GM18520 (cell line): ENCODE measurements at regions not wholly inside any gene's neighbourhood (a gene's known extent, or its start where the extent isn't known, plus 50 kb on each side); places are given as distances from the start of the nearest gene placed in this dataset.

ENCODE experiments used
- ATAC-seq: cut with Tn5 transposase; IDR thresholded peaks from one replicate; pipeline ENCODE4 v1.9.1; 2021; ENCODE audit not compliant: unreplicated experiment

DNA sequence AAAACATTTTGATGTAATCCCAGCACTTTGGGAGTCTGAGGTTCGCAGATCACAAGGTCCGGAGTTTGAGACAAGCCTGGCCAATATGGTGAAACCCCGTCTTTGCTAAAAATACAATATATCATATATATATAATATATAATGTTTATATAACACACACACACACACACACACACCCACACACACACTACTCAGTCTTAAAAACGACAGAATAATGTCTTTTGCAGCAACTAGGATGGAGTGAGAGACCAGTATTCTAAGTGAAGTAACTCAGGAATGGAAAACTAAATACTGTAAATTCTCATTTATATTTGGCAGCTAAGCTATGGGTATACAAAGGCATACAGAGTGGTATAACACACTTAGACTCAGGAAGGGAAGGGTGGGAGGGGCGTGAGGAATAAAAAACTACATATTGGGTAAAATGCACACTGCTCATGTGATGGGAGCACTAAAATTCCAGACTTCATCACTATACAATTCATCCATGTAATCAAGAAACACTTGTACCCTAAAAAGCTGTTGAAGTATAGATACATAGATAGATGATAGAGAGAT, 231.2 kb upstream of the SEMA3A start:
- ATAC-seq, result no peak

- ATAC-seq, result no peak
Observed at GRCh38 chr7:84422790-84423189, 228.2 kb upstream of the SEMA3A start.

DNA sequence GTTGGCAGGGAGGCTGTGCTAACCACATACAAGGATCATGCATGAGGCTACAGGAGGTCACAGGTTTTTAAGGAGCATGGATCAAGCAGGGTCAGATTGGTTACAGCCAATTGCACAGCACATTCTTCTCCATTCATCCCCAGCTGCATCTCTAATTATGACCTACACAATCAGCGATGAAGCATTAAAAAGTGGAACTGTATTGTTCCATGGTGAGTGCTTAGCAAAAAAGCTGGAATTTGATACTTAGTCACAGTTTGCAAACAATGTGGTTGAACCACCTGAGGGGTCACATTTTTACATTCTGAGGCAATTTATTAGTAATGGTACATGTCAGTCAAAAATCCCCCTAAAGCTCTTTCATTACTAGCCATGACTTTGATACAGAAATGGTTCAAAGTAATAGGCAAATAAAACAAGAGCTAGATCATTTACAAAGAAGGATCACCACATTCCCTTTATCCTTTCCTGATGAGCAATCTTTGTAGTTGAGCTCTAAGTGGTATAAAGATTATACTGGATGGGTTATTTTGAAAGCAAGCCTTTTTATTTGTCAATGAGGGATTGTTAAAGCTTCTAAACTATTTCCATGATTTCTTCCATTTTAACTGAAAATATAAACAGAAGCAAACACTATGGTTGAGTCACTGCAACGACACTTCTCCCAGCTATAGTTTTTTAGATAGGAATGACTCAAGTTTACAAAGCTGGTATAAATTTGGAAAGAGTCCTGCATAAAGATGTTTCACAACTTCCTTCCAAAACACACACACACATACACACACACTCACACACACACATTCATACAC, 217.8 kb upstream of the SEMA3A start:
- ATAC-seq, result no peak

DNA sequence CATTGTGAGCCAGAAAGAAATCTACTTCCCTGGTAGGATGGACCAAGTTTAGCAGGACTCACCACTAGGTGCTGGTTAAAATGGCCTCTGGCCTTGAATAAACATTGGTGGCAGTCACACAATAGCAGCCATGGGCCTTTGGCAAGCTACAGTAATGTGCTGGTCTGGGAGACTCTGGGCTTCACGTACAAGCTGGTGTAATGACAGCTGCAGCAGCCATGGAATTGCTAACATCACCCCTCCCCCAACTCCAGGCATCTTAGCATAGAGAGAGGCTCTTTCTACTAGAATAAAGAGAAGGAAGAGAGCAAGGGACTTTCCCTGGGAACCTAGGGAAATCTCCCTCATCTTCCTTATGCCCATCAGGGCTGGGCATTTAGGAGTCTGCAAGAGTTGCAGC, 205.1 kb upstream of the SEMA3A start:
- no peak for ATAC-seq

GRCh38 chr7:84394219-84394618, 199.6 kb upstream of the SEMA3A start:
- no peak for ATAC-seq

GRCh38 chr7:84393786-84394185, 199.2 kb upstream of the SEMA3A start:
- ATAC-seq, result no peak

- no peak for ATAC-seq
Observed at GRCh38 chr7:84390845-84391244, 196.3 kb upstream of the SEMA3A start.

GRCh38 chr7:84389242-84389641, 194.7 kb upstream of the SEMA3A start:
- peak; percentile 68 for ATAC-seq

DNA sequence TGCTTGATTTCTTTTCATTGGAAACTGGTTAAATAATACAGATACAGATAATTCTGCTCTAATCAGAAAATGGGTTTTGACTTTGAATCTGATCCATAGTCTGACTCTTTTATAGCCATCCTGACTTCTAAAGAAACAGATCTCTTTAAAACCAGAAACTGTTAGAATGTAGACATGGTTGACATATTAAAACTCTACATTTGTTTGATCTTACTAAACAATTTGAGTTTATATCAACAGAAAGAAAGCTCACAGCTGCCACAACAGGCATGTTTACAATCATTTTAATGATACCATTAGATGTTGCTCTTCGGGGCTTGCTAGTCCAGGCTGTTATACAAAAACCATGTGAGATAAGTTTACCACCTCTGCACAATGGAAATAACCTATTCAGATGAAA, 193.0 kb upstream of the SEMA3A start:
- ATAC-seq, result no peak

GRCh38 chr7:84384417-84384816, 189.8 kb upstream of the SEMA3A start:
- no peak for ATAC-seq

DNA sequence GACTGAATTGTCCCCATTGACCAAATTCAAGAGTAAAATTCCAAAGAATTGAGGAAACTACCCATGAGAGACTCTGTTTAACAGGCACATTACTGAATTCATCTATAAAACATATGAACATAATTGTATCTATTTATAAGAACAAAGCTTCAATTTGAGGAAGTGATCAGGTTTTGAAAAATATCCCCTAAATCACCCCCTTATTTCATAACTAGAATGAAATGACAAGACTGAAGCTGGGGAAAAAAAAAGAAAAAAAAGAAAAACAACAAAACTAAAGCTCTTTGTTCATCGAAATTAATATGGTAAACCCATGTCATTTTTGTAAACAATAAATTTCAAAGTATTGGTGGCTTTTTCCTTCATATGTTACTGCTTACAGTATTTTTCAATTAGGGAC, 184.9 kb upstream of the SEMA3A start:
- no peak for ATAC-seq

GRCh38 chr7:84372712-84373111, 178.1 kb upstream of the SEMA3A start:
- no peak for ATAC-seq

- no peak for ATAC-seq
Observed at GRCh38 chr7:84372155-84372621, 177.6 kb upstream of the SEMA3A start.

DNA sequence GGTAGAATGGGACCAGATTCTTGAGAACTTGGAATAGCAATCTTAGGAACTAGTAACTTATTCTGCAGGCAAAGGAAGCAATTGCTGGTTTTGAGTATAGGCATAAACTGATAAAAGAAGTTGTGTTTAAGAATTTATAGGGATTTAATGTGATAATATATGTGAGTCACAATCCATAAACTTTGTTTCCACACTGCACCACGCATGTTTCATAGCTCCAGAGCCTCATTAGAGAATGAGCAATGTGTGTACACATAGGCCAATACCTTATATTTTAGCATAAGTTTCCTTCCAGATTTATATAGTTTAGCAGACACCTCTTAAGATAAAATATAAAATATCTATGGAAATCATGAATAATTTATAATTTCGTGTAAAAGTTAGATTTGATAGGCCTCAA, 175.5 kb upstream of the SEMA3A start:
- no peak for ATAC-seq

GRCh38 chr7:84368122-84368521, 173.5 kb upstream of the SEMA3A start:
- ATAC-seq, result no peak

GRCh38 chr7:84364708-84365107, 170.1 kb upstream of the SEMA3A start:
- no peak for ATAC-seq

DNA sequence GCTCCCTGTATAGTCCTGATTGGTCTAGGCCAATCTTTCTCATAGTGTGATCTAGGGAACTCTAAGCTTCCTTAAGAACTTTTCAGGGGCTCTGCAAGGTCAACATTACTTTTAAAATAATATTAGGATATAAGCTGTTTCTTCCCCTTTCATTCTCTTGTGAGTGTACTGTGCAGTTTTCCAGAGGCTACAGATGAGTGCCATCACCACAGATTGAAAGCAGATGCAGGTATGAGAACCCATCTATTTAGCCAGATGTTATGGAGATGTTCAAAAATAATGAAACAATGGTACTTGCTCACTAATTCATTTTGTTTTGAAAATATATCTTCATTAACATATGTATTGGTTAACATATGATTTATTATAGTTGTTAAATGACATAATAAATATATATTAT, 169.2 kb upstream of the SEMA3A start:
- no peak for ATAC-seq

GRCh38 chr7:84362828-84363227, 168.2 kb upstream of the SEMA3A start:
- ATAC-seq, result no peak

GRCh38 chr7:84362360-84362759, 167.8 kb upstream of the SEMA3A start:
- ATAC-seq, result no peak

DNA sequence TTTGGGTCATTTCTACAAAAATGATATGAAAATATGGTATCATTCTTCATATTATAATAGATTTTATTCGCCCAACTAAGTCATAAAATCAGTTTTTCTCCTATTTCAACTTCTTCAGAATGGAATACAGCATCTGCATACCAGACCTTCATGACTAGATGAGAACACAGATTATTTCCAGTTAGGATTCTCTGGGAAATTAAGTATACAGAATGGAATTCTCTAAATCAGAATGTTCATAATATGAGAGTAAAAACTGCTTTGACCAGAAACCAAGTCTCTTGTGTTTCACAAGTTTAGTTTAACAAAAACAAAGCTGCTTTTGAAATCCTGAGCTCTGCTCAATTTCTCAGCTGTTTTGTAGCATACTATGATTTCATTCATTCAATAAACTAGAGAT, 160.3 kb upstream of the SEMA3A start:
- no peak for ATAC-seq

- no peak for ATAC-seq
Observed at GRCh38 chr7:84354030-84354429, 159.4 kb upstream of the SEMA3A start.

- no peak for ATAC-seq
Observed at GRCh38 chr7:84339306-84339705, 144.7 kb upstream of the SEMA3A start.

- ATAC-seq, result no peak
Observed at GRCh38 chr7:84337429-84337828, 142.8 kb upstream of the SEMA3A start.
